ENCODE measurements at regions not wholly inside any gene's neighbourhood (a gene's known extent, or its start where the extent isn't known, plus 50 kb on each side); places are given as distances from the start of the nearest gene placed in this dataset.

GRCh38 chr5:143665866-143666265 lies 146.1 kb upstream of the HMHB1 start:
- no peak for DNase-seq (ENCODE audit: low read depth)
- no peak for TF ChIP-seq CTCF (IDR thresholded peaks at IDR 0.05; ENCODE audit: insufficient read depth, low read depth, low read length)
- no peak overlapping the region for H3K4me3 ChIP-seq (ENCODE audit: low read depth, low read length)

- DNase-seq (ENCODE audit: low read depth) = peak; percentile 17
- TF ChIP-seq CTCF (IDR thresholded peaks at IDR 0.05; ENCODE audit: insufficient read depth, low read depth, low read length) = no peak
- no peak overlapping the region for H3K4me3 ChIP-seq (ENCODE audit: low read depth, low read length)
Measured at GRCh38 chr5:143664623-143665022, 147.3 kb upstream of the HMHB1 start.

- H3K4me3 ChIP-seq (ENCODE audit: low read depth, low read length) = no peak overlapping the region
- no peak for DNase-seq (ENCODE audit: low read depth)
- no peak for TF ChIP-seq CTCF (IDR thresholded peaks at IDR 0.05; ENCODE audit: insufficient read depth, low read depth, low read length)
Measured at GRCh38 chr5:143663872-143664271, 148.1 kb upstream of the HMHB1 start.

- no peak for DNase-seq (ENCODE audit: low read depth)
- no peak overlapping the region for H3K4me3 ChIP-seq (ENCODE audit: low read depth, low read length)
- TF ChIP-seq CTCF (IDR thresholded peaks at IDR 0.05; ENCODE audit: insufficient read depth, low read depth, low read length) = no peak
Measured at GRCh38 chr5:143662020-143662419, 149.9 kb upstream of the HMHB1 start.

- DNase-seq (ENCODE audit: low read depth) = no peak
- no peak overlapping the region for H3K4me3 ChIP-seq (ENCODE audit: low read depth, low read length)
- no peak for TF ChIP-seq CTCF (IDR thresholded peaks at IDR 0.05; ENCODE audit: insufficient read depth, low read depth, low read length)
Measured at GRCh38 chr5:143660625-143661024, 151.3 kb upstream of the HMHB1 start.

GRCh38 chr5:143659599-143660238 lies 152.2 kb upstream of the HMHB1 start:
- TF ChIP-seq CTCF (IDR thresholded peaks at IDR 0.05; ENCODE audit: insufficient read depth, low read depth, low read length) = no peak
- no peak for DNase-seq (ENCODE audit: low read depth)
- no peak overlapping the region for H3K4me3 ChIP-seq (ENCODE audit: low read depth, low read length)

GRCh38 chr5:143658956-143659355 lies 153.0 kb upstream of the HMHB1 start:
- TF ChIP-seq CTCF (IDR thresholded peaks at IDR 0.05; ENCODE audit: insufficient read depth, low read depth, low read length) = no peak
- no peak for DNase-seq (ENCODE audit: low read depth)
- no peak overlapping the region for H3K4me3 ChIP-seq (ENCODE audit: low read depth, low read length)

Measured in fibroblast of villous mesenchyme (primary cell).